ENCODE measurements at regions not wholly inside any gene's neighbourhood (a gene's known extent, or its start where the extent isn't known, plus 50 kb on each side); places are given as distances from the start of the nearest gene placed in this dataset.

- H3K36me3 ChIP-seq (ENCODE audit: control insufficient read depth in 2 of 2, insufficient read depth in 2 of 2, low read length in 1 of 2), result no peaks in the 10 kb centered on the region
- no peak for FAIRE-seq
- in situ Hi-C loops (cut with MboI), result no loop called here
- intact Hi-C loops (cut with micrococcal nuclease; ENCODE audit: unreplicated experiment), result no loop called here
- peaks cover 6 to 8% of the 10 kb centered on the region in 2 experiments; a peak in 3 of 4 replicates for H3K27me3 ChIP-seq (replicated peaks in 1 of 2; ENCODE audit: control insufficient read depth in 2 of 2, insufficient read depth in 2 of 2, low read length in 1 of 2)
- H3K9ac ChIP-seq (ENCODE audit: control insufficient read depth, insufficient read depth, low read length), result no peak overlapping the region
- no peak overlapping the region for H3K4me3 ChIP-seq
- no peaks in the 10 kb centered on the region for H4K20me1 ChIP-seq (ENCODE audit: control insufficient read depth, insufficient read depth)
- TF ChIP-seq POLR2A (IDR thresholded peaks at IDR 0.05; ENCODE audit: low read depth, low read length) (no peak), HCFC1 (IDR thresholded peaks at IDR 0.05; ENCODE audit: low read length) (no peak), NFYB (IDR thresholded peaks at IDR 0.05; ENCODE audit: insufficient read depth, low read depth, low read length) (no peak), NFXL1 (IDR thresholded peaks at IDR 0.05; ENCODE audit: borderline replicate concordance) (no peak), EGR1 (IDR thresholded peaks at IDR 0.05; ENCODE audit: borderline replicate concordance in 1 of 2, low read depth in 2 of 2, low read length in 2 of 2) (no peak), BHLHE40 (IDR thresholded peaks at IDR 0.05; ENCODE audit: borderline replicate concordance in 1 of 2, low read depth in 2 of 2, low read length in 1 of 2) (no peak), RAD51 (IDR thresholded peaks at IDR 0.05) (no peak), RB1 (IDR thresholded peaks at IDR 0.05; ENCODE audit: borderline replicate concordance) (no peak), NR2F1 (conservative IDR thresholded peaks at IDR 0.05) (no peak), SUZ12 (IDR thresholded peaks at IDR 0.05; ENCODE audit: unreplicated experiment) (no peak), PML (IDR thresholded peaks at IDR 0.05; ENCODE audit: low read length) (no peak), RUNX3 (IDR thresholded peaks at IDR 0.05; ENCODE audit: low read length) (no peak)
- TF ChIP-seq, protein P1, sequence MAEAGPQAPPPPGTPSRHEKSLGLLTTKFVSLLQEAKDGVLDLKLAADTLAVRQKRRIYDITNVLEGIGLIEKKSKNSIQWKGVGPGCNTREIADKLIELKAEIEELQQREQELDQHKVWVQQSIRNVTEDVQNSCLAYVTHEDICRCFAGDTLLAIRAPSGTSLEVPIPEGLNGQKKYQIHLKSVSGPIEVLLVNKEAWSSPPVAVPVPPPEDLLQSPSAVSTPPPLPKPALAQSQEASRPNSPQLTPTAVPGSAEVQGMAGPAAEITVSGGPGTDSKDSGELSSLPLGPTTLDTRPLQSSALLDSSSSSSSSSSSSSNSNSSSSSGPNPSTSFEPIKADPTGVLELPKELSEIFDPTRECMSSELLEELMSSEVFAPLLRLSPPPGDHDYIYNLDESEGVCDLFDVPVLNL (IDR thresholded peaks at IDR 0.05; ENCODE audit: low read depth, low read length), result no peak
- TF ChIP-seq, protein P2, sequence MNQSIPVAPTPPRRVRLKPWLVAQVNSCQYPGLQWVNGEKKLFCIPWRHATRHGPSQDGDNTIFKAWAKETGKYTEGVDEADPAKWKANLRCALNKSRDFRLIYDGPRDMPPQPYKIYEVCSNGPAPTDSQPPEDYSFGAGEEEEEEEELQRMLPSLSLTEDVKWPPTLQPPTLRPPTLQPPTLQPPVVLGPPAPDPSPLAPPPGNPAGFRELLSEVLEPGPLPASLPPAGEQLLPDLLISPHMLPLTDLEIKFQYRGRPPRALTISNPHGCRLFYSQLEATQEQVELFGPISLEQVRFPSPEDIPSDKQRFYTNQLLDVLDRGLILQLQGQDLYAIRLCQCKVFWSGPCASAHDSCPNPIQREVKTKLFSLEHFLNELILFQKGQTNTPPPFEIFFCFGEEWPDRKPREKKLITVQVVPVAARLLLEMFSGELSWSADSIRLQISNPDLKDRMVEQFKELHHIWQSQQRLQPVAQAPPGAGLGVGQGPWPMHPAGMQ (IDR thresholded peaks at IDR 0.05; ENCODE audit: borderline replicate concordance), result no peak
- TF ChIP-seq, protein P3, sequence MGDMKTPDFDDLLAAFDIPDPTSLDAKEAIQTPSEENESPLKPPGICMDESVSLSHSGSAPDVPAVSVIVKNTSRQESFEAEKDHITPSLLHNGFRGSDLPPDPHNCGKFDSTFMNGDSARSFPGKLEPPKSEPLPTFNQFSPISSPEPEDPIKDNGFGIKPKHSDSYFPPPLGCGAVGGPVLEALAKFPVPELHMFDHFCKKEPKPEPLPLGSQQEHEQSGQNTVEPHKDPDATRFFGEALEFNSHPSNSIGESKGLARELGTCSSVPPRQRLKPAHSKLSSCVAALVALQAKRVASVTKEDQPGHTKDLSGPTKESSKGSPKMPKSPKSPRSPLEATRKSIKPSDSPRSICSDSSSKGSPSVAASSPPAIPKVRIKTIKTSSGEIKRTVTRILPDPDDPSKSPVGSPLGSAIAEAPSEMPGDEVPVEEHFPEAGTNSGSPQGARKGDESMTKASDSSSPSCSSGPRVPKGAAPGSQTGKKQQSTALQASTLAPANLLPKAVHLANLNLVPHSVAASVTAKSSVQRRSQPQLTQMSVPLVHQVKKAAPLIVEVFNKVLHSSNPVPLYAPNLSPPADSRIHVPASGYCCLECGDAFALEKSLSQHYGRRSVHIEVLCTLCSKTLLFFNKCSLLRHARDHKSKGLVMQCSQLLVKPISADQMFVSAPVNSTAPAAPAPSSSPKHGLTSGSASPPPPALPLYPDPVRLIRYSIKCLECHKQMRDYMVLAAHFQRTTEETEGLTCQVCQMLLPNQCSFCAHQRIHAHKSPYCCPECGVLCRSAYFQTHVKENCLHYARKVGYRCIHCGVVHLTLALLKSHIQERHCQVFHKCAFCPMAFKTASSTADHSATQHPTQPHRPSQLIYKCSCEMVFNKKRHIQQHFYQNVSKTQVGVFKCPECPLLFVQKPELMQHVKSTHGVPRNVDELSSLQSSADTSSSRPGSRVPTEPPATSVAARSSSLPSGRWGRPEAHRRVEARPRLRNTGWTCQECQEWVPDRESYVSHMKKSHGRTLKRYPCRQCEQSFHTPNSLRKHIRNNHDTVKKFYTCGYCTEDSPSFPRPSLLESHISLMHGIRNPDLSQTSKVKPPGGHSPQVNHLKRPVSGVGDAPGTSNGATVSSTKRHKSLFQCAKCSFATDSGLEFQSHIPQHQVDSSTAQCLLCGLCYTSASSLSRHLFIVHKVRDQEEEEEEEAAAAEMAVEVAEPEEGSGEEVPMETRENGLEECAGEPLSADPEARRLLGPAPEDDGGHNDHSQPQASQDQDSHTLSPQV (IDR thresholded peaks at IDR 0.05), result no peak
- no peaks in the 10 kb centered on the region for H3K9me3 ChIP-seq (replicated peaks; ENCODE audit: control insufficient read depth, insufficient read depth, low read length)
- no peaks in the 10 kb centered on the region for H3K79me2 ChIP-seq (ENCODE audit: control insufficient read depth, insufficient read depth, low read length)
- H3K4me2 ChIP-seq (ENCODE audit: control insufficient read depth, insufficient read depth), result no peak overlapping the region
- ChIA-PET CTCF (no interaction called here), SMC1A (ENCODE audit: uncharacterized antibody, unreplicated experiment) (interaction anchor here (1.1 kb wide), 1 partner anchor 100 kb away, joined by 3 read pairs; no protein-coding TSS in a partner anchor), POLR2A (no interaction called here), RAD21 (ENCODE audit: unreplicated experiment) (no interaction called here)
- no peak overlapping the region for H3K27ac ChIP-seq (ENCODE audit: control insufficient read depth, insufficient read depth)
- no peaks in the 10 kb centered on the region for H3K4me1 ChIP-seq (ENCODE audit: control insufficient read depth, insufficient read depth, low read length)
- H2AFZ ChIP-seq (ENCODE audit: control insufficient read depth, low read depth, low read length), result no peak overlapping the region
- no peak for ATAC-seq
- DNase-seq (ENCODE audit: low read depth, low spot score), result no peak
- no TSS peak for BruUV-seq (replicated peaks)
These were observed 78.3 kb downstream of the RAMP3 start for GRCh38 chr7:45235905-45236304.

All from GM12878 (cell line).